Fibroblast of lung (primary cell): ENCODE measurements at regions not wholly inside any gene's neighbourhood (a gene's known extent, or its start where the extent isn't known, plus 50 kb on each side); places are given as distances from the start of the nearest gene placed in this dataset.

Experiments used
- DNase-seq, 2 donors: peaks; one replicate each; pipeline versions ENCODE4 v3.0.0 to v3.0.0-alpha.2; 2010; ENCODE audit warnings: low read depth in 2 of 2
- H2AFZ ChIP-seq: 2 replicates; pipeline ENCODE4 v1.5.1; 2012; ENCODE audit warnings: low read length, control low read depth, inconsistent platforms
- H3K27ac ChIP-seq: 2 replicates; pipeline ENCODE4 v1.5.1; 2011; ENCODE audit warnings: low read length, control low read depth; ENCODE audit not compliant: insufficient read depth
- H3K27me3 ChIP-seq: 2 replicates; pipeline ENCODE4 v1.5.1; 2011; ENCODE audit warnings: mild to moderate bottlenecking, low read length; ENCODE audit not compliant: control insufficient read depth, insufficient read depth
- H3K36me3 ChIP-seq: 2 replicates; pipeline ENCODE4 v1.5.1; 2011; ENCODE audit warnings: low read length; ENCODE audit not compliant: control insufficient read depth, insufficient read depth
- H3K4me1 ChIP-seq: 2 replicates; pipeline ENCODE4 v1.5.1; 2011; ENCODE audit warnings: low read length; ENCODE audit not compliant: control insufficient read depth, insufficient read depth; ENCODE audit errors: extremely low read depth
- H3K4me2 ChIP-seq: 2 replicates; pipeline ENCODE4 v1.5.1; 2011; ENCODE audit warnings: low read length, control low read depth; ENCODE audit not compliant: insufficient read depth; ENCODE audit errors: extremely low read depth
- H3K4me3 ChIP-seq, 4 experiments: fragments of 200-600 bp in 1 of 4; sonication (generic) in 1 of 4; replicated peaks in 1 of 4; 2 replicates each; pipeline ENCODE4 v1.5.1; 2011 to 2016; ENCODE audit warnings: low read length in 4 of 4, low read depth in 3 of 4, mild to moderate bottlenecking in 3 of 4, control low read depth in 2 of 4, inconsistent platforms in 1 of 4, mixed read lengths in 1 of 4; ENCODE audit not compliant: insufficient read depth in 1 of 4; ENCODE audit errors: control extremely low read depth in 1 of 4
- H3K79me2 ChIP-seq: 2 replicates; pipeline ENCODE4 v1.5.1; 2012; ENCODE audit warnings: mild to moderate bottlenecking, low read length, inconsistent platforms; ENCODE audit not compliant: control insufficient read depth, insufficient read depth
- H3K9ac ChIP-seq: 2 replicates; pipeline ENCODE4 v1.5.1; 2011; ENCODE audit warnings: mild to moderate bottlenecking, low read length, control low read depth; ENCODE audit not compliant: insufficient read depth
- H3K9me3 ChIP-seq: 2 replicates; pipeline ENCODE4 v1.5.1; 2012; ENCODE audit warnings: low read depth, low read length; ENCODE audit not compliant: control insufficient read depth, insufficient read depth
- H4K20me1 ChIP-seq: 2 replicates; pipeline ENCODE4 v1.5.1; 2011; ENCODE audit warnings: low read length; ENCODE audit not compliant: control insufficient read depth, insufficient read depth; ENCODE audit errors: extremely low read depth
- CTCF ChIP-seq, 2 donors: IDR thresholded peaks in 1 of 2; conservative IDR thresholded peaks in 1 of 2; 1 replicate in 1 of 2; 2 replicates in 1 of 2; pipeline ENCODE4 v1.5.1; 2011 to 2012; ENCODE audit warnings: low read length in 2 of 2, control low read depth in 1 of 2, inconsistent platforms in 1 of 2, low read depth in 1 of 2, mild to moderate bottlenecking in 1 of 2
- EZH2 ChIP-seq: IDR thresholded peaks from 2 replicates; pipeline ENCODE4 v1.5.1; 2012; ENCODE audit warnings: low read length, control low read depth, mild to moderate bottlenecking; ENCODE audit errors: missing control alignments

- no peaks in the 10 kb centered on the region for H3K4me1 ChIP-seq
- no peak overlapping the region for H3K4me3 ChIP-seq
- H3K27me3 ChIP-seq, result no peaks in the 10 kb centered on the region
- H3K79me2 ChIP-seq, result no peaks in the 10 kb centered on the region
- no peak for DNase-seq
- no peak overlapping the region for H2AFZ ChIP-seq
- H3K36me3 ChIP-seq, result no peaks in the 10 kb centered on the region
- no peak overlapping the region for H3K9ac ChIP-seq
- no peak for TF ChIP-seq CTCF (conservative IDR thresholded peaks at IDR 0.05 in 1 of 2, IDR thresholded peaks at IDR 0.05 in 1 of 2; ENCODE audit: low read depth in 1 of 2, low read length in 2 of 2)
- TF ChIP-seq EZH2, result no peak
- H3K9me3 ChIP-seq, result no peaks in the 10 kb centered on the region
- H3K27ac ChIP-seq, result no peak overlapping the region
- H4K20me1 ChIP-seq, result no peaks in the 10 kb centered on the region
- H3K4me2 ChIP-seq, result no peak overlapping the region
Observed at GRCh38 chr17:74110467-74110866, 93.0 kb upstream of the RPL38 start.

- no peaks in the 10 kb centered on the region for H4K20me1 ChIP-seq
- H3K27me3 ChIP-seq, result no peaks in the 10 kb centered on the region
- H3K27ac ChIP-seq, result no peak overlapping the region
- no peaks in the 10 kb centered on the region for H3K4me1 ChIP-seq
- no peaks in the 10 kb centered on the region for H3K36me3 ChIP-seq
- no peaks in the 10 kb centered on the region for H3K79me2 ChIP-seq
- DNase-seq, result no peak
- no peaks in the 10 kb centered on the region for H3K9me3 ChIP-seq
- TF ChIP-seq CTCF (conservative IDR thresholded peaks at IDR 0.05 in 1 of 2, IDR thresholded peaks at IDR 0.05 in 1 of 2; ENCODE audit: low read depth in 1 of 2, low read length in 2 of 2) (no peak), EZH2 (no peak)
- no peak overlapping the region for H3K9ac ChIP-seq
- H3K4me3 ChIP-seq, result no peak overlapping the region
- H2AFZ ChIP-seq, result no peak overlapping the region
- no peak overlapping the region for H3K4me2 ChIP-seq
Observed at GRCh38 chr17:74113326-74113725, 90.2 kb upstream of the RPL38 start.

- Histone ChIP-seq H3K4me1 (no peaks in the 10 kb centered on the region), H3K36me3 (no peaks in the 10 kb centered on the region), H4K20me1 (no peaks in the 10 kb centered on the region), H2AFZ (no peak overlapping the region), H3K9ac (no peak overlapping the region), H3K4me2 (no peak overlapping the region), H3K4me3 (no peak overlapping the region), H3K27me3 (no peaks in the 10 kb centered on the region), H3K79me2 (no peaks in the 10 kb centered on the region), H3K27ac (no peak overlapping the region), H3K9me3 (no peaks in the 10 kb centered on the region)
- no peak for TF ChIP-seq CTCF (conservative IDR thresholded peaks at IDR 0.05 in 1 of 2, IDR thresholded peaks at IDR 0.05 in 1 of 2; ENCODE audit: low read depth in 1 of 2, low read length in 2 of 2)
- no peak for DNase-seq
Observed at GRCh38 chr17:74113952-74114351, 89.5 kb upstream of the RPL38 start.
